ENCODE measurements at regions not wholly inside any gene's neighbourhood (a gene's known extent, or its start where the extent isn't known, plus 50 kb on each side); places are given as distances from the start of the nearest gene placed in this dataset.

DNA sequence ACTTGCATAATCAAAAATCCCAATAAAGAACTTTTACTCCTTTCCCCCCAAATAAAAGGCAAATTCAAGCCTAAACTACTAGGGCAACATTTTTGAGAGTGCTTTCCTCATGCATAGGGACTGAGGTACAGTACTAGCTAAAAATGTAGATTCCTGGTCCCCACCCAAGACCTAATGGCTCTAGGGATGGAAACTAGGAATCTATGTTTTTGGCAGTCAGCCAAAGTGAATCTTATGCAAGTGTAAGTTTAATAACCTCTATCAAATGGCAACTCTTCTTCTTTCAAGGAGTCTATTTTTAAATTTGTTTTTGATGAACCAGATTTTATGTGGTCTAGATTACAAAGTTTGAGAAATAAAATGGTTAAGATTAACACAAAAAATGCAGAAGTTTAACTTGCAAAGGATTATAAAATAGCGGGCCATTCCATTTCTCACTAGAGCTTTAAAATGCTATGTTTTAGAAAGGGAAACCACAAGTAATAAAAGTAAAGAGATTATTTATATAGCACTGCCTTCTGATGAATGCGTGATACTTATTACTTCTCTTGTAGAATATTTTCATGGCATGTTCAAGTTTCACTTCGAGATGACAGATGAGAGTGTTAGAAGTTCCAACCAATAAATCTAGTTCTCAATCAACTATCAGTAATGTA, 70.4 kb upstream of the MDFIC start:
- no peak for TF ChIP-seq ZNF274 (IDR thresholded peaks at IDR 0.05; ENCODE audit: low read depth, low read length)
- no peak for TF ChIP-seq YY1 (IDR thresholded peaks at IDR 0.05; ENCODE audit: insufficient read depth, insufficient read length)
- TF ChIP-seq SUZ12 (IDR thresholded peaks at IDR 0.05; ENCODE audit: extremely low read depth, insufficient read depth, insufficient read length): no peak

All from NT2/D1 (cell line).